ENCODE measurements at regions not wholly inside any gene's neighbourhood (a gene's known extent, or its start where the extent isn't known, plus 50 kb on each side); places are given as distances from the start of the nearest gene placed in this dataset.
A peak's percentile ranks its signal among the peaks of the same experiment; 100 is the strongest.
"Not testable (repeated sequence)": the region's sequence is repeated elsewhere in the genome, so short reads cannot be mapped to it uniquely, and the experiment has no call there.

DNA sequence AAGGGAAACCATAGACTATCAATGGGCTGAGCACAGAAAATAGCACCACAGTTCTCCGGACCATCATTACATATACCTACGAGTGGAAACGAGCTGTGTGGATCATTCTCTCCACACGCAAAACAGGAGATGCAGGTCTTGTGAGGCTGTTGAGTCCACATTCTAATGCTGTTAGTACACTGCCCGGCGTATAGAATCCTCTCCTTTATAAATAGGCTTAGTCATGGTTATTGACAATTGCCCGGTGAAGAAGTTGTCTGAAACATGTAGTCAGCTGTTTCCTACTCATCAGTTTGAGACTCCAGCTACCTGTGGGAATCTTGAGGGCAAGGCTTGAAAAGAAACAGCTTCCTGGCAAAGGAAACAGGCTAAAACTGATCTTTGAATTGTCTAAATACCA is 602.0 kb upstream of the EDIL3 start:
- H3K27me3 ChIP-seq (ENCODE audit: insufficient read depth, low read length), result no peaks in the 10 kb centered on the region
- TF ChIP-seq CTCF (IDR thresholded peaks at IDR 0.05; ENCODE audit: extremely low read depth, low read depth, low read length), result no peak
- DNase-seq (ENCODE audit: insufficient read length, low spot score, missing footprints), result no peak
- H2AFZ ChIP-seq (ENCODE audit: low read length), result no peak overlapping the region
- H4K20me1 ChIP-seq (ENCODE audit: insufficient read depth, low read length), result no peaks in the 10 kb centered on the region
- H3K4me1 ChIP-seq (ENCODE audit: insufficient read depth, low read length), result no peaks in the 10 kb centered on the region
- no peaks in the 10 kb centered on the region for H3K9me3 ChIP-seq (ENCODE audit: low read depth, low read length)
- H3K4me2 ChIP-seq (ENCODE audit: insufficient read depth, low read length), result no peak overlapping the region
- H3K36me3 ChIP-seq (ENCODE audit: insufficient read depth, low read length), result no peaks in the 10 kb centered on the region
- H3K27ac ChIP-seq (ENCODE audit: low read depth, low read length), result no peak overlapping the region
- H3K79me2 ChIP-seq (ENCODE audit: insufficient read depth, low read length), result no peaks in the 10 kb centered on the region
- H3K4me3 ChIP-seq (ENCODE audit: insufficient read depth, low read length), result no peak overlapping the region

GRCh38 chr5:85000671-85001070 is 616.0 kb upstream of the EDIL3 start:
- H3K4me2 ChIP-seq (ENCODE audit: insufficient read depth, low read length), result no peak overlapping the region
- H3K27ac ChIP-seq (ENCODE audit: low read depth, low read length), result no peak overlapping the region
- H3K4me3 ChIP-seq (ENCODE audit: insufficient read depth, low read length), result no peak overlapping the region
- no peaks in the 10 kb centered on the region for H3K4me1 ChIP-seq (ENCODE audit: insufficient read depth, low read length)
- H2AFZ ChIP-seq (ENCODE audit: low read length), result no peak overlapping the region
- no peak for TF ChIP-seq CTCF (IDR thresholded peaks at IDR 0.05; ENCODE audit: extremely low read depth, low read depth, low read length)
- no peaks in the 10 kb centered on the region for H3K36me3 ChIP-seq (ENCODE audit: insufficient read depth, low read length)
- peak; percentile 66 for DNase-seq (ENCODE audit: insufficient read length, low spot score, missing footprints)
- no peaks in the 10 kb centered on the region for H3K79me2 ChIP-seq (ENCODE audit: insufficient read depth, low read length)
- H3K27me3 ChIP-seq (ENCODE audit: insufficient read depth, low read length), result no peaks in the 10 kb centered on the region
- H4K20me1 ChIP-seq (ENCODE audit: insufficient read depth, low read length), result no peaks in the 10 kb centered on the region
- H3K9me3 ChIP-seq (ENCODE audit: low read depth, low read length), result no peaks in the 10 kb centered on the region

DNA sequence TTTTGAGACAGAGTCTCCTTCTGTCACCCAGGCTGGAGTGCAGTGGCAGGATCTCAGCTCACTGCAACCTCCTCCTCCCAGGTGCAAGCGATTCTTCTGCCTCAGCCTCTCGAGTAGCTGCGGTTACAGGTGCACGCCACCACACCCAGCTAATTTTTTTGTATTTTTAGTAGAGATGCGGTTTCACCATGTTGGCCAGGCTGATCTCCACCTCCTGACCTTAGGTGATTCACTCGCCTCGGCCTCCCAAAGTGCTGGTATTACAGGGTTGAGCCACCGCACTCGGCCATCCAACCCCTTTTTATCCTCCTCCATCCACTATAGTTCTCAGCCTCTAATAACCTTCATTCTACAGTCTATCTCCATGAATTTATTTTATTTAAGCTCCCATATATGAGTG is 617.3 kb upstream of the EDIL3 start:
- not testable (repeated sequence) for H2AFZ ChIP-seq (ENCODE audit: low read length); H3K27ac ChIP-seq (ENCODE audit: low read depth, low read length)

DNA sequence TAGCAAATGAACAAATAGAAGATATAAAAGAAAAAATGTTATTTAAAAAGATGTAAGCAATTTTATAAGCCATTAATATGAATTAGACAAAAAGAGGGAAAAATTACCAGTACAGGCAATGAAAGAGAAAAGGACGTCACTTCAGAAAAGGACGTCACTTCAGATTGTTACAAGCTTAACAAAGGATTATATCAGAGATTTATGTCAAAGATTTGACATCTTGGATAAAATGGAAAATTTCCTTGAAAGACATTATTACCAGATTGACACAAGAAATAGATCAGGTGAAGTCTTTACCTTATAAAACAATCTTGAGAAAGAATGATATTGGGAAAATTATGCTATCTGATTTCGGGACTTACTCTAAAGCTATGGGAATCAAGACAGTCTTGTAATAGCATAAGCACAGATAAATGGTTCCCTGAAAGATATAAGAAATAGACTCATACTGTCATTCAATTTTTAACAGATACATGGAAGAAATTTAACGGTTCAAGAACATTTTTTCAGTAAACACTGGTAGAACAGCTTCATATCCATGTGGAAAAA is 625.4 kb upstream of the EDIL3 start:
- Histone ChIP-seq H3K4me2 (ENCODE audit: insufficient read depth, low read length) (no peak overlapping the region), H3K9me3 (ENCODE audit: low read depth, low read length) (no peaks in the 10 kb centered on the region), H3K4me3 (ENCODE audit: insufficient read depth, low read length) (no peak overlapping the region), H2AFZ (ENCODE audit: low read length) (no peak overlapping the region), H3K27me3 (ENCODE audit: insufficient read depth, low read length) (no peaks in the 10 kb centered on the region), H3K79me2 (ENCODE audit: insufficient read depth, low read length) (no peaks in the 10 kb centered on the region), H3K27ac (ENCODE audit: low read depth, low read length) (no peak overlapping the region), H3K4me1 (ENCODE audit: insufficient read depth, low read length) (no peaks in the 10 kb centered on the region), H4K20me1 (ENCODE audit: insufficient read depth, low read length) (no peaks in the 10 kb centered on the region), H3K36me3 (ENCODE audit: insufficient read depth, low read length) (no peaks in the 10 kb centered on the region)
- TF ChIP-seq CTCF (IDR thresholded peaks at IDR 0.05; ENCODE audit: extremely low read depth, low read depth, low read length), result no peak
- no peak for DNase-seq (ENCODE audit: insufficient read length, low spot score, missing footprints)

More for the DNA sequence above, 617.3 kb upstream of the EDIL3 start:
- H3K79me2 ChIP-seq (ENCODE audit: insufficient read depth, low read length); H3K4me3 ChIP-seq (ENCODE audit: insufficient read depth, low read length); H3K36me3 ChIP-seq (ENCODE audit: insufficient read depth, low read length); H3K27me3 ChIP-seq (ENCODE audit: insufficient read depth, low read length); H3K9me3 ChIP-seq (ENCODE audit: low read depth, low read length); H3K4me1 ChIP-seq (ENCODE audit: insufficient read depth, low read length); DNase-seq (ENCODE audit: insufficient read length, low spot score, missing footprints); H4K20me1 ChIP-seq (ENCODE audit: insufficient read depth, low read length); H3K4me2 ChIP-seq (ENCODE audit: insufficient read depth, low read length): not testable (repeated sequence)
